ENCODE measurements at regions not wholly inside any gene's neighbourhood (a gene's known extent, or its start where the extent isn't known, plus 50 kb on each side); places are given as distances from the start of the nearest gene placed in this dataset.
"Not testable (repeated sequence)": the region's sequence is repeated elsewhere in the genome, so short reads cannot be mapped to it uniquely, and the experiment has no call there.

DNA sequence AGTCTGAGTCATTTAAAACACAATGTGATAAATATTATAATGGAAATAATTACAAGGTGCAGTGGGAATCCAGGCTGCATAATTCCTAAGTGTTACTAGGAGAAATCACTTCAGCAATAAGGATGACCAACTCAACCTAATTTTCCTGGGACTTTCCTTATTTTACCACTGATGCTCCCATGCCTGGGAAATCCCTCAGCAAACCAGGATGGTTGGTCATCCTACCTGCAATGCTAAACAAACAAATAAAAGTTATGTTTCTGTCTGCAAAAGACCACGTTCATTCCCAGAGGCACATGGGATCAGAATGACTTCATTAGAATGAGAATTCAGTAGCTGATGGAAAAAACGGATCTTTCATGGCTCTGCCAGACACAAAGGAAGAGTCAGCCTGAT is 130.8 kb upstream of the RAP1B start:
- peak; percentile 18 for DNase-seq

DNA sequence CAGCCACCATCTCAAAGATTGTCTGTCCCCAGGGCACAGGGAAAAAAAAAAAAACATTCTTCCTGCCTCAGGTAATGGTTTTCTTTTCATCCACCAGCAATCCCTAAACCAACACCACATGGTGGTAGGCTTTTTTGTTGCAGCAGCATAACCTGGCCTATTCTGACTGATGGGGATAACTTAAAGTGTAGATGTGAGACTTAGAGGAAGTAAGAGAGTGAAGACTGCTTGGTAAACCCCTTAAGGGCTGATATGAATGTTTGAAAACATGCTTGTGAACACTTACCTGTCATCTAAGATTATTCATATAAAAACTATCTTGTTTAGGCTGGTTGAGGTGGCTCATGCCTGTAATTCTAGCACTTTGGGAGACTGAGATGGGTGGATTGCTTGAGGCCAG is 130.2 kb upstream of the RAP1B start:
- no peak for DNase-seq

DNA sequence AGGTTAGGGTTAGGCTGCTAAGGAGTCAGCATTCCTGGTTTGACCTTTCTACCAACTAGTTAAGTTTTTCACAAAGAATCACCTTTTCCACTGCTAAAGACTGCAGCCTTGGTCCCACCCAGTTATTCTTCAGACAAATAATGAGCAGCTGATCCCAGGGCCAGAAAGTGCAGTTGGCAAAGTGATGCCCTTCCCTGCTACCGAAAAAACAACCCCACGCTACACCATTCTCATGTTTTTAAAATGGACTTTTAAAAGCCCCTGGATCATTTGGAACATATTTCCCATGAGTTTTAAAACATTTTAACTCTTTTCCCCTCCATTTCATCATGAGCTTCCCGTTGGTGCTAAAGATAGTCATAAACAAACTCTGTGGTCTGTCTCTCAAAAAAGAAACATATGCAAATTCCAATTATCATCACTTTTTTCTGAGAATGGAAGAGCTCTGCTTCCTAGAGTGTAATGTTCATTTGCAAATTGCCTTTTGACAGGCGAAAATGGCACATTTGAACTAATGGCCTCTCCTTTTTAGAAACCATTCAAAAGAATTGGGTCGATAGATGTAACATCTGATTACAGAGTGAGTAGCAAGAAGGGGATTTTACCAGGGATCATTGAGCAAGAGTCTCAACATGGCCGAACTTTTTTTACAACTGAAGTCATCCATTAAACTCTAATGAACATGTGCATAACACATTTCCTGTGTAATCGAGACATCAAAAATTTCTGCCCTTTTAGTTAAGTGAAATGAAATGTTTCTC is 129.3 kb upstream of the RAP1B start:
- DNase-seq, result no peak

DNA sequence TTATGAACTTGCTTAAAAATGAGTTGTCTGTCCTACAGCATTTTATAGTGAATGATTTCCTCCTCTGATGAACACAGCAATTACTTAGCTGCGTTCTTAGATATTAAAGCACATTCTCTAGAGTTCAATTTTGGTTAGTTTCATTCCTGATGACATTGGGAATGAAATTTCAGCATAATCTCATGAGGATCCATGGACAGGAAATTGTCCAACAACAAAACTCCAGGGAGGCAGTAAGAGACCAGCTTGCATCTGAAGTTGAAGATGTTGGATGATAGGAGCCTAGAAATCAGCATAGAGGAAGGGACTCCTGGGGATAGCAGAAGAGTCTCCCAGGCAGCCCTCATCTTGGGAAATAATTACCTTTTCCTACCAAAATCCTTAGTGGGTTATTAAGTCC is 128.7 kb upstream of the RAP1B start:
- DNase-seq, result no peak

DNA sequence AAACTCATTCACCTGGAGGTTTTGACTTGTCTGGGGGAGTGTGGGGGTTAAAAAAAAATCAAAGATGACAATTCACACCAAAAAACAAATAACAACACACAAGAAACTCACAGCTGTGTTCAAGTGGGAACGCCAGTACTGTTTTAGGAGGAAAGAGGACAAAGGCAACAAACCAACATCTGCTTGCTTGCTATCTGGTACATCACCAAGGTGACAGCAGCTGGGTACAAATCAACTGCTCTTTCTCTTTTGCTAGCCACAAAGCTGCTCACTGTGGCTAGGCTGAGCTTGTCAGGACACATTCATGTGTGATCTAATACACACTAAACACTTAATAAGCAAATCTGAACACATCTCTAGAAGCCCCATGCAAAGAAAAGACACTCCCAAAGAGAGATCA is 128.0 kb upstream of the RAP1B start:
- no peak for DNase-seq

DNA sequence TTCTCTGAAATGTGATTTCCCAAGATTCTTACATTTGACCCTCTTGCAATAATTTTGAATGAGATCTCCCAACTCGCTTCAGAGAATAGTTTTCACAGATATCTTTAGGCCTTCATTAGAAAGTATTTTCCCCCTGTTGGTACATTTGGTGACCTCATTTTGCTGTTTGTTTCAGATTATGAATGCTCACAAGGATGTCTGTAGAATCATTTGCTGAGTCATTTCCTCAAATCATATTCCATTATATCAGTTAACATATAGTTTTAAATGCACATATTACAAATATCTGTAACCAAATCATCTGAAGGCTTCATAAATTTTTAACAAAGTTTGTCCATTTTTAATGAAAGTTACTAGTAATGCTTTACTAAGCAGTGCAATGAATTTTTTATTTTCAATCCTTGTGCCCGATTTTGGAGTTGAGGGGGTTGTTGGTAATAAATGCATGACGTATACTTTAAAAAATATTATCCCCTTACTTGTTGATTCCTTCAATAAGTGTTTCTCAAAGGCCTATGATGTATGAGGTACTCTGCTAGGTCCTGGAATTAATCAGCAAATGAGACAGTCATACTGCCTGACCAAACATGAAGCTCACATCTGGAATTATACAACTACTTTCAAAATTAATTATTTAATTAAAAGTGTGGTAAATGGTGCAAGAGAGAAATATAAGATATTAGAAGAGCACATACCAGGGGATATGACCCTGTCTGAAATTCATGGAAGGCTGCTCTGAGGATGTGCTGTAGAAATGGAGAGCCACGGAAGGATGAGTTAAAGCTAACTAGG is 126.9 kb upstream of the RAP1B start:
- no peak for DNase-seq

DNA sequence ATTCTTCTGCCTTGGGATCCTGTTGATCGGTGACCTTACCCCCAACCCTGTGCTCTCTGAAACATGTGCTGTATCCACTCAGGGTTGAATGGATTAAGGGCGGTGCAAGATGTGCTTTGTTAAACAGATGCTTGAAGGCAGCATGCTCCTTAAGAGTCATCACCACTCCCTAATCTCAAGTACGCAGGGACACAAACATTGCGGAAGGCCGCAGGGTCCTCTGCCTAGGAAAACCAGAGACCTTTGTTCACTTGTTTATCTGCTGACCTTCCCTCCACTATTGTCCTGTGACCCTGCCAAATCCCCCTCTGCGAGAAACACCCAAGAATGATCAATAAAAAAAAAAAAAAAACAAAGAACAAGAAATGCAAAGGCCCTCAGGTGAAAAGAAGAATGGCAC is 126.1 kb upstream of the RAP1B start:
- not testable (repeated sequence) for DNase-seq

DNA sequence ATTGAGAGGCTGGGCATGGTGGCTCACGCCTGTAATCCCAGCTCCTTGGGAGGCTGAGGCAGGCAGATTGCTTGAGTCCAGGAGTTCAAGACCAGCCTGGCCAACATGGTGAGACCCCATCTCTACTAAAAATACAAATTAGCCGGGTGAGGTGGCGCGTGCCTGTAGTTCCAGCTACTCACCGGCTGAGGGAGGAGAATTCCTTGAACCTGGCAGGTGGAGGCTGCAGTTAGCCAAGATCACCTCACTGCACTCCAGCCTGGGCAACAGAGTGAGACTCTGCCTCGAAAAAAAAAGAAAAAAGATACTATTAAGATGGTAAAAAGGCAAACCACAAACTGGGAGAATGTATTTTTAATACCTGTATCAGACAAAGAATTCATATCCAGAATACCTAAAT is 124.2 kb upstream of the RAP1B start:
- not testable (repeated sequence) for DNase-seq

DNA sequence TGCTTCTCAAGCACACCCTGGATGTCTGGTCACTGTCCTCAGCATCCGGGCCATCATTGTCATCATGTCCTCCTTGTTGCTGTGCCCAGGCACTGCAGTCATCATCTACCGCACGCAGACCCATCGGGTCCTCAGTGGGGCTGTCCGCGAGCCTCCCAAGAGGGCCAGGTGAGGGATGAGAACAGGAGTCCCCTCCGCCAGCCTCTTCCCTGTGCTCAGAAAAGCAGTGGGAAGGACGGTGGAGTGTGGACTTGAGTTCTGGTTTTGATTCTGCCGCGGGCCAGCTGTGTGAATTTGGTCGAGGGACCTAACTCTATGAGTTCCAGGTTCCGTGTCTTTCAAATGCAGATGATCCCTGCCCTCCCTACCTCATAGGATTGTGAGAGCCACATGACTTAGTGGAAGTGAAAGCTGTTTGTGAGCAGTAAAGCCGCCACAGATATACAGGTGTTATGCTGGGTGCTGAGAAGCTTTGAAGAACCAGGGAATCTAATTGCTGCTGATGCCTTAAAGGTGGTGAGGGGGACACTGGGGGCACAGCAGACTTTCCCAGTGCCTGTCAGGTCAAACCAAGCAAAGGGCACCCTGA is 122.9 kb upstream of the RAP1B start:
- no peak for DNase-seq

DNA sequence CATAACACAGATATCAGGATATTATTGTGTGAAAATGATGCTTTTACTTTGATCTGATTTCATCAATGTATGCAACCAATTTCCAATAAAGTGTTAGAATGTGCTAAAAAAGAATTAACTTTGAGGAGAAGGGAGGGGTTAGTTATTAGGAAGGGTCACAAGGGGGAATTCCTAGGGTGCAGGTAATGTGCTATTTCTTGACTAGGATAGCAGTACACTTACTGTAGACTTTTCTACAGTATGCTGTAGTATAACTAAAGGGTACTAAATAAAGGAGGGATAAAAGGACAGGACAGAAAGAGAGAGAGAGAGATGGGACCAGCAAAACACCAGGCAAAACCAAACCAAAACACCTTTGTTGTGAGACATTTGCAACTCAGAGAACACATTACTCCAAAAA is 121.4 kb upstream of the RAP1B start:
- DNase-seq, result no peak

DNA sequence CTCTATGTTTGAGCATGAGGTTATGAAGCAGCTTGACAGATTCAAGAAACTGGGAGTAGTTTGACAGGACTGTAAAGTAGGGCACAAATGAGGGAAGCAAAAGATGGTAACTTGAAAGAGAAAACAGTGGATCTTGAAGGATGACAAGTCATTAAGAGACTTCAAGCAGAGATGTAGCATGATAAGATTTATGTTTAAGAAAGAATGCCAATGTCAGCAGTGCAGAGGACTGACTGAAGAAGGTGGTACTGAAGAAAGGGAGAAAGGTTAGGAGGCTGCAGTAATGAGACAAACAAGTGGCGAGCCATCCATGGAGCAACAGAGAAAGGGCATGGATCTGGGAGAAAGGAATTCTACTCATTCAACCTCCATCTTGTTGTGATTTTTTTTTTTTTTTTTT is 120.2 kb upstream of the RAP1B start:
- no peak for DNase-seq

DNA sequence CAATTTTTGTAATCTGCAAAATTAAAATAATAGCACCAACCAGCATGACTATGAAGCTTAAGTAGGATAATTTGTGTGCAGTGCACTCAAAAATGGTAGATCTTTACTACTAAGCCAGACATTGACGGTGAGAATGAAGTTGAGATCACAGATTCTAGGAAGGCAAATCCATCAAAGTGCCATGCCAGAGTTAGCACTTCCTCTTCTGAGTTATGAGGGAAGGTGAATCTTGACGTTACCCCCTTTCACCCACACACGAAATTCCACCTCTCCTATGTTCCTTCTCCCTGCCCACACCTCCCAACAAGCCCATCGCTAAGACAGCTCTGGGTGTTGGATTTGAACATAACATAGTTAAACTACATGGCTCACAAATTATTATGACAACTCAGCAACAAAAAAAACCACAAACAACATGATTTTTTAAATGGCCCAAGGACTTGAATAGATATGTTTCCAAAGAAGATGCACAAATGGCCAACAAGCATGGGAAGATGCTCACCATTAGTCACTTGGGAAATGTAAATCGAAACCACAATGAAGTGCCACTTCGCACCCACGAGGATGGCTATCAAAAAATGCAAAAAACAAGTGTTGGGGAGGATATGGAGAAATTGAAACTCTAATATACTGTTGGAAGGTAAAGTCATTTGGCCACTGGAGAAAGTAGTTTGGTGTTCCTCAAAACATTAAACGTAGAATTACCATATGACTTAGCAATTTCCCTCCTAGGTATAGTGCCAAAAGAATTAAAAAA is 119.3 kb upstream of the RAP1B start:
- DNase-seq, result no peak

DNA sequence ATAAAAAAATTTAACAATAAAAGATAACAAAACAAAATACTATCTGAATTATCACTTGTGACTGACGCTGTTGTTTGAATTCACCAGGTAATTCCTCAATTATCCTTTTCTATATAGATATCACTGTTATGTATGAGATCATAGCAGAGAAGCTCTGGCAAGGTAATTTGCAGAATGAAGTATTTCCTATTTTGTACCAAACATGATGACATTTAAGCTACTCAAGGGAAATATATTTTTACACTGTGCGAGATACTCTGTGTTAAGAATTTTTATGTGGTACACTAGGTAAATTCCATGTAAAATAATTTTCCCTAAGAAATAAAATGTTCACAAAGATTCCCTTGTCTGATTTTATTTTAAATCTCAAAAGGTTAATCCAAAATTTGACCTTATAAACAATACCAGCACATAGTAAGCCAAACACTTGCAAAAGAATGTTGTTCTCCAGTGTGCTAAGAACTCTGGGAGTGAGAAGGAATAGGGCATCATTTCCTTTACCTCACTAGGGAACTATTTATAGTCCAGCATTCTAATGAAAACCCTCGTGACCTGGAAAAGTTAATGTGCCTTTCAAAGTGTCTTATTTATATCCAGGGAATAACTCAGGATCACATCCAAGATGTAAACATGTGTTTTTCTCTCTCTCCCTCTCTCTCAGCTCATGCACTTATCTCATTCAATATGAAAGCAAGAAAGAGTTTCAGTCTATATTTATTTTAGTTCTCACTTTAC is 115.2 kb upstream of the RAP1B start:
- DNase-seq, result no peak

DNA sequence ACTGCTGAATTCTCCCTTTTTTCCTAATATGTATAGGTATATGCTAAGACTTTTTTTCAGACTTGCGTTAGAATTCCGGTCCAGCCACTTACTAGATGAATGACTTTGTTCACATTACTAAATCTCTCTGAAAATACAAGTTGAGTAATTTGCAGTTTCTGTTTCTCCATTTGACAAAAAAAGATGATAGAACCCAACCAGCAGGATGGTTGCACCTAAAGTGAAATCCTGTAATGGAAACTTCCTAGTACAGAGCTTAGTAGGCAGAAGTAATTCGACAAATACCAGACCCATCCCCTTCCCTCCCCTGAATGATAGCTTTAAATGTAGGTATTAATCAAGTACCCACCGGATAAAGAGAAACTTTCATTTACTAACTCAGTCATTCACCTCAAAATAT is 113.6 kb upstream of the RAP1B start:
- no peak for DNase-seq

DNA sequence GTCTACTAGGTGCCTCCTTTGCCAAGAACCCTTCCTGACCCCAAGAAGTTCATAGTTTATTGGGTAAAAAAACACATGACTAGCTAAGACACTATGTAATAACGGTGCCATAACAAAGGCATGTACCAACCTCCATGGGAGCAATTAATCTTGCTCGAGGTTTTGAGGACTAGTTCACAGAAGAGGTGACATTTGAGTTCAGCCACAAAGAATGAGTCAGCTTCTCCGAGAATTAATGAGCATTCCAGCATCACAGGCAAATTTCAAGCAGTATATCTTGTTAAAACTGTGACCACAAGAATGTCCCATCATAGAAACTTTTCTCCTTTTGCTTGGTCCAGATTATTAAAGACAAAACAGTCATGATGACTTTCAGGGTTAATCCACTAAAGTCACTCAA is 113.0 kb upstream of the RAP1B start:
- DNase-seq, result no peak

DNA sequence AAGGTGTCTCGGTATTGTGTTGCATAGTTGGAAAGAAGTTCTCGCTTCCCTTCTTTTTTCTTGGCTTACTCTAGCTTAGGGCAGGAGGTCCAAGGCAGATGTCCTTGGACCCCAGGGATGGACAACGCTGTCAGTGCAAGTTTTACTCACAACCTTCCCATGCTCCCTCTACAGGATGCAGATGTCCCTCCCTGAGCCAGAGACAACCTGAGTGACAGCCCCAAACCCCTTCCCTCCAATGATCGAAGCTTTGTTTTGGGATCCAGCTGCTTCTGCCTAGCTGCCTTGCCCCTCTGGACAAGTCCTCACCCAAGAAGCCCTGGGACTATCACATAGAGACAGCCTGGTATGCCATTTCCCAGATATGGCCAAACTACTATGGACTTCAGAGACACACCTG is 112.0 kb upstream of the RAP1B start:
- no peak for DNase-seq

DNA sequence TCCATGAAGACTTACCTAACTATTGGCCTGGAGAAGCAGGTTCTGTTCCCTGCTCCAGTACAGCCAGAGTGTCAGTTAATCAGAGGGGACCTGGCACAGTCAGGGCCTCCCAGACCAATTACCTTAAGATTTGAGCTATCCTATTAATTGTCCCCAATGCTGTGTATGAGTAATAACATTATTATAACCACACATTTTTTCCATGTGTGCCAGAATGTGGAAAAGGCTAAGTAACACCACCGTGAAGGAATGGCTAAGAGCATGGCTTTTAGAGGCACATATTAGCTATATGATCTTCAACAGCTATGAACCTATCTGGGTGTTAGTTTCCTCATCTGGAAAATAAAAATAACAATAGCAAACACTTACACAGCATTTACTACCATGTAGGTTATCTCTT is 111.1 kb upstream of the RAP1B start:
- no peak for DNase-seq

DNA sequence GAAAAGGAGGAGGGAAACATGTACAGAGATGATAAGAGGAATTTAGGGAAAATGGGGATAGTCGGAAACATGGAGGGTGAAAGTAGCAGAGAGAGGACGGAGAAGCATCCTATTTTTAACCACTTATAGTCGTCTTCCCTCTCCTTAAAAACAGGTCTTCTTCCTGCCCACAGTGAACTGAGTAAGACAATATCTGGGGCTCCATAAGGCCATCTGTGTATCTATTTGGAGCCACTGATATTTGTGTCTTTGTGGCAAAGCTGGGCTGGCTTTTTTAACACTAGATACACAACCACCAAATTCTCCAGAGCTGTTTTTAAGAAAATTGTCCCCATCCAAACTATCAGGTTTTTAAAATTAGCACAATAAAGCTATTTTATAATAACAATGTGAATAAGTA is 109.5 kb upstream of the RAP1B start:
- no peak for DNase-seq

DNA sequence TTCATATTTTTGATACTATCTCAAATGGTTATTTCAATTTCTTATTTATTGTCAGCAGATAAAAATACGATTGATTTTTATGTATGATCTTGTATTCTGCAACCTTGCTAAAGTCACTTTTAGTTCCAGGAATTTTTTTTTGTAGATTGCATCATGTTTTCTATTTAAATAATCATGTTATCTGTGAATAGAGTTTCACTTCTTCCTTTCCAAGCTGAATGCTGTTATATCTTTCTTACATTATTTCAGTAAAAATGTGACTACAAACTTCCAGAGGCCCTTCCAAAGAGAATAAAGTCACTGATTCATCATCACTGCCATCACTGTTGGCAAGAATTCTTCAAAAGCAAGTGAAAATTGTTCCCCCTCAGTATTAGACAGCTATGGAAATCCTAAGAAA is 104.7 kb upstream of the RAP1B start:
- no peak for DNase-seq

DNA sequence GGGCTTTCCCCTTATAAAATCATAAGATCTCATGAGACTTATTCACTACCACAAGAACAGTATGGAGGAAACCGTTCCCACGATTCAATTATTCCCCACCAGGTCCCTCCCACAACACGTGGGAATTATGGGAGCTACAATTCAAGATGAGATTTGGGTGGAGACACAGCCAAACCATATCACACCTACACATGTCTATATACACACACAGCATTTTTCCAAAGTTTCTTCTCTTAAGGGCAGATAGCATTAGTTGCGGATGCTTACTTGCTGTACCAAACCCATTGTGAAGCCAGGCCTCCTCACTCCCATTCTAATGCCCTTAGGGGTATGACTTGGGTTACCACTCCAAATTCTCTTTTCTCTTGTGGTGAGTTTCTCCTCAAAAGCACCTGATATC is 104.1 kb upstream of the RAP1B start:
- DNase-seq, result no peak

DNA sequence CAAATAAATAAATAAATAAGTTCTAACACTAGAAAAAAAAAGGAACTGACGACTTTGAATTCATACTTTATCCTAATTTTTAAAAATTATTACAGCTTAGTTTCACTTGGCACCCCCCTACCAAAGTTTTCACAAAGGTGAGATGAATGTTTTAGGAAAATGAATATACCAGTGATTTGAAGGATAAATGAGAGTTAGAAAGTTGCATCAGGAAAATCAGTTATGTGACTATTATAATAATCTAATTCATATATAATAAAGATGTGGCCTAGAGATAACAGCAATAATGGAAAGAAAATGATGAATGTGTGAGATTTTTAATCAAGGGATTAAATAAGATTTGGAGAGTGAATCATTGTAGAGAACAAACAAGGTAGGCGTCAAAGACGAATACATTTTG is 103.0 kb upstream of the RAP1B start:
- no peak for DNase-seq

DNA sequence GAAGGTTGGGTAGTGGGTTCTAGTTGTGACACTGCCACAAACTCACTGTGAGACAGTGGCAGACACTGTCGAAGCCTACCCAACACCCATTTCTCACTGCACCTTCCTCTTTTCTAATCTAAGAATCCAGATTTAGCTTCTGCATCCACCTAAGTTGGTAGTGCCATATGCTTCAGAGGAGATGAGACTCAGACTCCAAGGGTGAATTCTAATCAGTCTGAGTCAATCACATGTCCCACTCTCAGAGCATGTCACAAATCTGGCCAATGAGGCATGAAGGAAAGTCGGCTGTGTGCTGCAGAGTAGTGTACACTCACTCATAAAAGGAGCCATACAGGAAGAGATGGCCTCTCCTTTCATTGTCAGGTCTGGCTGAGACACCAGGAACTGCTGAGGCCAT is 102.1 kb upstream of the RAP1B start:
- no peak for DNase-seq

DNA sequence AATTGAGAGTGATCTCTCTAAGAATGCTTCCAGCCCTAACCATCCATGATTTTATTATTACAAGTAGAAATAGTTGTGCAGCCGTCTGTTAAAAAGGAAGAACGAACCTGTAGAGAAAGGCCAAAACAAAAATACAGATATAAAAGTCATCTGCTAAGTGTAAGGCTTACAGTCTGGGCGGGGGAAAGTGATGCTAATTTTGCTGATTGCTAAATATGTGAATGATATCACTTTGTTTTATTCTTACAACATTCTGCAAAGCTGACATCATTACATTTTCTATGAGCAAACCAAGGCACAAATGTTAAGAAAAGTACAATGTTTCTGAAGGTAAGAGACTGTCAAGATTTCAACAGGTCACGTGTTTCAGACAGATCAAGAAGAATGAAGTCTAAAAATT is 101.5 kb upstream of the RAP1B start:
- DNase-seq, result no peak
